ENCODE measurements at regions not wholly inside any gene's neighbourhood (a gene's known extent, or its start where the extent isn't known, plus 50 kb on each side); places are given as distances from the start of the nearest gene placed in this dataset.

DNA sequence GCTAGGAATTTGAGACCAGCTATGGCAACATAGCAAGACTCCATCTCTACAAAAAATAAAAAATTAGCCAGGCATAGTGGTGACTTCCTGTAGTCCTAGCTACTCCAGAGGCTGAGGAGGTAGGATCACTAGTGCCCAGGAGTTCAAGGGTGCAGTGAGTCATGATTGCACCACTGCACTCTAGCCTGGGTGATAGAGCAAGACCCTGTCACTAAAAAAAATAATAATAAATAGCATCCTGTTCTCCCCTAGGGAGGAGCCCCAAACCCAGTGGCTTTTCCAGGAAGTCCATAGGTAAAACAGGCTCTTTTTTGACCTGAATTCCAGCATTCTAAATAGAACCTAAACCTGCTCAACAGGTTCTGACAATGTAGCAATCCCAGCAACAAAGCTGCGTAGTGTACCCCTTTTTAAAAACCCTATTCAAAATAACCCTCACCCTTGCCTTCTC, 192.0 kb downstream of the ALDH8A1 start:
- H3K36me3 ChIP-seq = no peaks in the 10 kb centered on the region
- peak in 2 of 4 donors; percentile 22 to 80 for ATAC-seq
- H3K27ac ChIP-seq = no peak overlapping the region
- DNase-seq = no peak
- H3K27me3 ChIP-seq = no peaks in the 10 kb centered on the region
- peaks cover 0 to 3% (median 0%) of the 10 kb centered on the region in 4 donors for H3K4me1 ChIP-seq
- intact Hi-C loops (cut with DNase I) = no loop called here
- no peak overlapping the region for H3K4me3 ChIP-seq
- H3K9me3 ChIP-seq = no peaks in the 10 kb centered on the region
- WGBS (ENCODE audit: insufficient coverage, low coverage, low lambda C conversion rate, missing lambda C conversion rate) = 100% methylated on average over 1 of the region's 1 CpG
- TF ChIP-seq, protein P1, sequence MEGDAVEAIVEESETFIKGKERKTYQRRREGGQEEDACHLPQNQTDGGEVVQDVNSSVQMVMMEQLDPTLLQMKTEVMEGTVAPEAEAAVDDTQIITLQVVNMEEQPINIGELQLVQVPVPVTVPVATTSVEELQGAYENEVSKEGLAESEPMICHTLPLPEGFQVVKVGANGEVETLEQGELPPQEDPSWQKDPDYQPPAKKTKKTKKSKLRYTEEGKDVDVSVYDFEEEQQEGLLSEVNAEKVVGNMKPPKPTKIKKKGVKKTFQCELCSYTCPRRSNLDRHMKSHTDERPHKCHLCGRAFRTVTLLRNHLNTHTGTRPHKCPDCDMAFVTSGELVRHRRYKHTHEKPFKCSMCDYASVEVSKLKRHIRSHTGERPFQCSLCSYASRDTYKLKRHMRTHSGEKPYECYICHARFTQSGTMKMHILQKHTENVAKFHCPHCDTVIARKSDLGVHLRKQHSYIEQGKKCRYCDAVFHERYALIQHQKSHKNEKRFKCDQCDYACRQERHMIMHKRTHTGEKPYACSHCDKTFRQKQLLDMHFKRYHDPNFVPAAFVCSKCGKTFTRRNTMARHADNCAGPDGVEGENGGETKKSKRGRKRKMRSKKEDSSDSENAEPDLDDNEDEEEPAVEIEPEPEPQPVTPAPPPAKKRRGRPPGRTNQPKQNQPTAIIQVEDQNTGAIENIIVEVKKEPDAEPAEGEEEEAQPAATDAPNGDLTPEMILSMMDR (IDR thresholded peaks at IDR 0.05) = no peak
- TF ChIP-seq POLR2A (IDR thresholded peaks at IDR 0.05) = no peak

DNA sequence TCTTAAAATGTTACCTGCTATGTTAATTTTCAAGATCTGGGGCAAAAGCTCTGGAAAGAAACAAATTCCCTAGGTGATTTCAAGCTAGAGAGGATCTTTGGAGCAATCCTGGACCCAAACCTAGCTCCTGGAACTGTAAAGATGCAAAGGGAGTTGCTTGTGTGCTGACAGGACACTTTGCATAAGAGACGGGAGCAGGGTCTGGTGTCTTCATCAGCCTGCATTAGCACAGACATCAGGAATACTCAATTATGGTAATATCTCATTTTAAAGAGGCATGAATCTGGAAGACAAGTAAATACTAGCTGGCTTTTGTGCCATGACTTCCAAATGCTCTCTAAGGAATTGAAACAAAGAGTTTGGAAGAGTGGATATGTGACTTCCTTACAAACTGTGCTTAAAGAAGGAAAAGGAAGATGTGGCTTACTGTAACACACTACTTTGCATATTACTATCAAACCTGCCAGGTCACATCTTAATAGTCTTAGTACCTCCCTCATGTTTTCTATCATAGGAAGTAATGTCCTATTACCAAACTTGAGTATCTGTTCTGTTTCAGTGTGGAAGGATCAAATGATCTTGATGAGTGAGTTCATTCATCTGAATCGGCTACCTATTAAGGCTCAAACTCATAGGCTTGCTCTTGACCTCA, 193.4 kb downstream of the ALDH8A1 start:
- ATAC-seq (no peak), DNase-seq (no peak)
- H3K4me3 ChIP-seq = no peak overlapping the region
- H3K9me3 ChIP-seq = no peaks in the 10 kb centered on the region
- intact Hi-C loops (cut with DNase I) = no loop called here
- WGBS (ENCODE audit: insufficient coverage, low coverage, low lambda C conversion rate, missing lambda C conversion rate) = 95% methylated on average over 2 of the region's 2 CpGs
- H3K4me1 ChIP-seq = peaks cover 0 to 10% (median 0%) of the 10 kb centered on the region in 4 donors
- no peaks in the 10 kb centered on the region for H3K27me3 ChIP-seq
- no peak overlapping the region for H3K27ac ChIP-seq
- H3K36me3 ChIP-seq = no peaks in the 10 kb centered on the region
- TF ChIP-seq, protein P1 (IDR thresholded peaks at IDR 0.05) = no peak
- no peak for TF ChIP-seq POLR2A (IDR thresholded peaks at IDR 0.05)

DNA sequence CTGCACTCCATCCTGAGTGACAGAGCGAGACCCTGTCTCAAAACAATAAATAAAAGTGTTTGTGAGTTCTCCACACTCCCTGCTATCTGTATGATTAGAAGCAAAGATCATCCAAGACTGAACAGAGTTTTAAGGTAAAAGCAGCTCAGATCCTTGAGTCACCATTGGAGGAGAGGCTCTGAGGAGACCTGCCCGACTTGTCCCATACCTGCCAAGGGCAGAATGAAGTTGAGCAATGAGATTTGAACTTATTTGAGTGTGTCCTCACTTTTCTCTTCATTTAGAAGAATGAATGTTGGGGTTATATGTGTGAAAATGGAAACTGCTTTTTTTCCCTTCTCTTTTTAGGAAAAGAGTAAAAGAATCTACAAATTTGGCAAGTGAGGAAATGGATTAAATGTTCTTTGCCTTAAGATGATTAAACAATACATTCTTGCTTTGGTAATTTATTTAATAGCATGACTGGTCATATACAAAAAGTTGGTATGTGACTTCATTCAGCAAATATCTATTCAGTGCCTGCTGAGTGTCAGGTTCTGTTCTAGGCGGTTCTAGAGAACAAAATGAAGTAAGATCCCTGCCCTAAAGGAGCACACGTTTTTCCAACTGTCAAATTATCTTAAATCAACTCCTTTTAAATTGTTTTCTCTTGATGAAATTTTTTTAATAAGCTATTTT, 195.7 kb downstream of the ALDH8A1 start:
- 75% methylated on average over 4 of the region's 4 CpGs for WGBS (ENCODE audit: insufficient coverage, low coverage, low lambda C conversion rate, missing lambda C conversion rate)
- Histone ChIP-seq H3K9me3 (no peaks in the 10 kb centered on the region), H3K27me3 (no peaks in the 10 kb centered on the region), H3K27ac (no peak overlapping the region), H3K4me3 (no peak overlapping the region), H3K4me1 (peaks cover 0 to 10% (median 0%) of the 10 kb centered on the region in 4 donors), H3K36me3 (no peaks in the 10 kb centered on the region)
- no peak for ATAC-seq
- DNase-seq = no peak
- intact Hi-C loops (cut with DNase I) = no loop called here
- TF ChIP-seq, protein P1 (IDR thresholded peaks at IDR 0.05) = no peak
- no peak for TF ChIP-seq POLR2A (IDR thresholded peaks at IDR 0.05)

DNA sequence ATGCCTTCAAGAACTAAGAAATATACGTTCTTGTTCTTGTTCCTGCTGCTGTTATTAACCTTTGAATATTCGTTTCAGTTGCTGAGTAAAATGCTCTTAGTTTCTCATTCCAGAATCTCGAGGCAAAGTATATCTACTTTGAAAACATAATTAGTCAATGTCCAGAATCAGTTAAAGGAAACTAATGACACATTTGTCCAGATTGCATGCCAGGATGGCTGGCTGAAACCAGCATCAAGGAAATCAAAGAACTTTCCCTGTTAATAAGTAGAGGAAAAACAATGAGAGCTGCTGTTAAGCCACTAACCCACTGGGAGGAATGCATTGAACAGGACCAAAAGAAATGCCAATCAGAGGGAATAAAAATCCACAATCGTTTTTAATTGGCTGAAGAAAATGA, 196.9 kb downstream of the ALDH8A1 start:
- no peaks in the 10 kb centered on the region for H3K36me3 ChIP-seq
- H3K27me3 ChIP-seq = no peaks in the 10 kb centered on the region
- no peak for TF ChIP-seq POLR2A (IDR thresholded peaks at IDR 0.05)
- TF ChIP-seq, protein P1 (IDR thresholded peaks at IDR 0.05) = no peak
- DNase-seq (no peak), ATAC-seq (peak in 3 of 4 donors; percentile 19 to 68 (median 54))
- WGBS (ENCODE audit: insufficient coverage, low coverage, low lambda C conversion rate, missing lambda C conversion rate) = 19% methylated on average over 4 of the region's 4 CpGs
- H3K9me3 ChIP-seq = no peaks in the 10 kb centered on the region
- intact Hi-C loops (cut with DNase I) = no loop called here
- H3K4me3 ChIP-seq = no peak overlapping the region
- peak overlapping the region in 1 of 3 donors; percentile 33 for H3K27ac ChIP-seq
- peaks cover 0 to 10% (median 0%) of the 10 kb centered on the region in 4 donors for H3K4me1 ChIP-seq

Data from right lobe of liver (tissue), 6 donors.